Erythroblast (primary cell): ENCODE measurements at regions not wholly inside any gene's neighbourhood (a gene's known extent, or its start where the extent isn't known, plus 50 kb on each side); places are given as distances from the start of the nearest gene placed in this dataset.
"Not testable (repeated sequence)": the region's sequence is repeated elsewhere in the genome, so short reads cannot be mapped to it uniquely, and the experiment has no call there.

Experiments used
- DNase-seq, 2 experiments: peaks; one replicate each; lab custom pipeline; 2025; lab: John Stamatoyannopoulos, UW
- GATA1 ChIP-seq: IDR thresholded peaks from 2 replicates; pipeline ENCODE4 v1.6.1; 2011; ENCODE audit warnings: low read depth, mild to moderate bottlenecking, control low read depth, low read length, moderate library complexity
- POLR2A ChIP-seq: IDR thresholded peaks from 2 replicates; pipeline ENCODE4 v1.6.1; 2011; ENCODE audit warnings: mild to moderate bottlenecking, low read length

DNA sequence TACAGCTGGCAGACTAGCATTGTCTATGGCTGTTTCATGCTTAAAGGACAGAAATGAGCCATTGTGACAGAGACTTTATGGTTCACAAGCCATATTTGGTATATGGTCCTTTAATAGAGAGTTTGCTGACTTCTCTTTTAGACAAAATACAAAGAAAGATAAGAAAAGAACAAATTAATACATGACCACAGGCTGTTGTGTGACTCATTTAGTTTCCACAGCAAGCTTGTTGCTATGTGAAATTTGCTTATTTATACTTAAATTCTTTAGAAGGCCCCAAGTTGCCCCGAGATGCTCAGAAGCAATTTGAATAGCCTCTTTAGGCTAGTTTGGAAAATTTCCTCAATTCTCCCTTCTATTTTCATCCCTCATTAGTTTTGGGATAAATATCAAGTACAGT is 315.3 kb upstream of the RPS23 start:
- no peak for TF ChIP-seq POLR2A
- TF ChIP-seq GATA1, result no peak
- no peak for DNase-seq

DNA sequence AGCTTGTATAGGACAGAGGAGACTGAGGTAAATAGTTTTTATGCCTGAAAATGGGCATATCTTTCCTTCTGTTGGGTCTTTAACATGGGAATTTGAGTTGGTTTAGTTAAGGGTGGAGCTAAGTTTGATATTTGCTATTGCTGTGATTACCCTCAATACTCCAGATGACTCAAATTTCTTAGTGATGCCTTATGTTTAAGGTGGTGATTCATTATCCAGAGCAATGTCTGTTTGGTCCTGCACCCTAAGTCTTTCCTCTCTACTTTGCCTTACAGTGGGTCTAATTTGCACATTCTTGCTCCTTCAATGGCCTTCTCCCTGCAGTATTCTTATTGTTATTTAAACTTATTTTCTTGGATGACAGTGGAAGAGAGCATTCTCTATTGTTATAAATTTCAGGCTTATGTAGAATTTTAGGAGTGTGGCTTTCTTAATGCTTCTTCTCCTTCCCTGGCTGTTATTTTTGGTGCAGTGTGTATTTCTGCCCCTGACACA is 312.9 kb upstream of the RPS23 start:
- DNase-seq, result no peak
- no peak for TF ChIP-seq GATA1
- TF ChIP-seq POLR2A, result no peak

DNA sequence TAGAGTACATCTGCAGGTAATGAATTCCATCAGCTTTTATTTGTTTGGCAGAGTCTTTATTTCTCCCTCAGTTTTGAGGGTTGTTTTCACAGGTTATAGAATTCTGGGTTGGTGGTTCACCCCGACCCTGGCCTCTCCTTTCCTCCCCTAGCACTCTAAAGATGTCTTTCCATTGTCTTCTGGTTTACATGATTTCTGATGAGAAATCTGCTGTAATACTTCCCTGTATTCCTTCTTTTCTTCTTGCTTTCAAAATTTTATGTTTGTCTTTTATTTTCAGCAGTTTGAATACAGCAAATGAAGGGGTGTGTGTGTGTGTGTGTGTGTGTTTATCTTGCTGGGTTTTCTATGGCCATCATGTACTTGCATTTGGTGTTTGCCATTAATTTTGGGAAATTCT is 312.0 kb upstream of the RPS23 start:
- TF ChIP-seq GATA1 (no peak), POLR2A (no peak)
- DNase-seq, result no peak

DNA sequence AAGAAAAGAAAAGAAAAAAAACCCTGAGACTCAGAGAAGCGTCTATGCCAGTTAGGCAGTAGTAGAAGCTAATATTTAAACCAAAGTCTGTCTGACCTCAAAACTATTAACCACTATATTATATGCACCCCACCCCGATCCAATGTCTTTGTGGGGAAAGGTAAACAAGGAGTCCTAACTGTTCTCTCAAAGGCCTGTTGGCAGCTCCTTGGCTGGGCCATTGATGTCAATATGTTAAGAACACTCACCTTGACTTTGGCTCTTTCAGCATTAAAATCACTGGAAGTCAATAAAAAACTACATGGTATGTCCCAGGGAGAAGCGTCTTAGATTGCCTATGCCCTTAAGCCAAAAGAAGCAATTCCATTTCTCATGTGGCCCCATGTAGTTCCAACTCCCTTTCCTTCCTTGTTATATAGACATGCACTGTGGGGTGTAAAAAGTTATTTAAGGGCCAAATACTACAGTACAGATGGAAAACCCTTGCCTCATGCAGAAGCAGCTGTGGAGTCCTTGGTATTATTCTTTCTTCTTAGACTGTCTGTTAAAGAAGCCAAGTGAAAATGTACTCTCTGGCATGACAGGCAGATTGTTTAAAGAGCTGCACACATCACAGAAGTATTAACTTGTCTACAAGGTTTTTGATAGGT is 308.6 kb upstream of the RPS23 start:
- DNase-seq, result no peak

DNA sequence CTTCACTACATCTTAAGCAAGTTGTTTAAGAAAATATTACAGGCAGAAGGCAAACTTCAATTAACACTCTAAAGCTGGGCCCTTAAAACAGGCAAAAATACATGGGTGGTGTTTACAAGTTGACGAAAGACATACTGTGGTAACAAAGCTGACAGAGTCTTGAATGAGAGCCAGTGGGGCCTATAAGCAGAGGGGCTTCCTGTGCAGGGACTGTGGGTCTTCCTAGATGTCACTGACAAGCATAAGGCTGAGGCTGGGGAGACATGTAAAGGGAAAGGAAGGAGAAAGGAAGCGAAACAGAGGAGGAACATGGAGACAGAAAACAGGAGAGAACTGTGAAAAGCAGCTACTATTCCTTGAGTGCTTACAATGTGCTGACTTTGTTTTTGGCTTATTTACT is 308.0 kb upstream of the RPS23 start:
- TF ChIP-seq POLR2A (no peak), GATA1 (no peak)
- no peak for DNase-seq

More for the DNA sequence above, 308.6 kb upstream of the RPS23 start:
- TF ChIP-seq GATA1 (no peak), POLR2A (no peak)

DNA sequence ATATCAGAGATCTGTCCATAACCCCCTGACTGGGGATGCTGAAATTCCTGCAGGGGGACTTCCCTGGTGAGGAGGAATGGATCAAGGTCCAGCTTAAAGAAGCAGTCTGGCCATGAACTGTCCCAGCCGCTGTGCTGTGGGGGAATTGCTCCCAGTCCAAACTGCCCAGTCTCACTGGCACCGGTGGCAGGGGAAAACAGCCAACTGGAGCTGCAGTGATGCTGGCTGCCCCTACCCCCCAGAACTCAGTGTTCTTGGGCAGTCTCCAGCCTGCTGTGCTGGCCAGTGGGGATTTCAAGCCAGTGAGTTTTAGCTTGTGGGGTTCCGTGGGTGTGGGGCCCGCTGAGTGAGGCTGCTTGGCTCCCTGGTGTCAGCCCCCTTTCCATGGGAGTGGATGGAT is 306.5 kb upstream of the RPS23 start:
- no peak for DNase-seq
- TF ChIP-seq POLR2A, result no peak

DNA sequence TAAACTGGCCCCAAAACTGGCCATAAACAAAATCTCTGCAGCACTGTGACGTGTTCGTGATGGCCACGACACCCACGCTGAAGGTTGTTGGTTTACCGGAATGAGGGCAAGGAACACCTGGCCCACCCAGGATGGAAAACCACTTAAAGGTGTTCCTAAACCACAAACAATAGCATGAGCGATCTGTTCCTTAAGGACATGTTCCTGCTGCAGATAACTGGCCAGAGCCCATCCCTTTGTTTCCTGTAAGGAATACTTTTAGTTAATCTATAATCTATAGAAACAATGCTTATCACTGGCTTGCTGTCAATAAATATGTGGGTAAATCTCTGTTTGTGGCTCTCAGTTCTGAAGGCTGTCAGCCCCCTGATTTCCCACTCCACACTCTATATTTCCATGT is 305.2 kb upstream of the RPS23 start:
- DNase-seq, result not testable (repeated sequence)

DNA sequence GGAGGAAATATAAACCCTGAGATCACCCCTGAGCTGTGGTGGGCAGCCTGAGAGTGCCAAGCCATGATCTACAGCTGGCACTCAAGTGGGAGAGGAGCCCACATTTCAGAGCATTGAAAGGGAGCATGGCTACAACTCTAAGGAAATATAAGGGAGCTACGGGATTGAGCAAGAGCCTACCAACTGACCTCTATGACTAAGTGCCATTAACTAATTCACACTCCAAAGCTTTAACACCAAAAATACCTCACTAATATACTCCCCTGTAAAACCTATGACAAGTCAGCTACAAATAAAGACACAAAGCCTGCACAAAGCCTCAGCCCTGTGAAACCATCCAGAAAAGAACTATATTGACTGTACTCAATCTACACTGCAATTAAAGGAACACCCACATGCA is 286.8 kb upstream of the RPS23 start:
- no peak for DNase-seq
- TF ChIP-seq GATA1 (no peak), POLR2A (no peak)

DNA sequence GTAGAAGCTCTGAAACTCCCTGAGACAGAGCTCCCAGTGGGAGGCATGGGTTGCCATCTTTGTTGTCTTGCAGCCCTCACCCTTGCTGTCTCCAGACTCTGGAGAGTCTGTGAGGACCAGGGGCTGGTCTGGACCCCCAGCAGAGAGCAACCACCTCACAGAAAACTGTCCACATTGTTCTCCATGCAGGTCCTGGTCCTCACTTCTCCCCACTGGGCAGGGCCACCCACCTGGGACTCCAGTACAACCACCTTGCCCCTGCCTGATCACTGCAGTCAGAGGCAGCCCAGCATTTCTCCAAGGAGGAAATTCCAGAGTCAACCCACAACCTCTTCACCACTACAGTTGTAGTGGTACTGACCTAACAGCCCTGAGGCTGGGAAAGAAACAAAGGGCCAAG is 285.6 kb upstream of the RPS23 start:
- TF ChIP-seq POLR2A (no peak), GATA1 (no peak)
- DNase-seq, result no peak

DNA sequence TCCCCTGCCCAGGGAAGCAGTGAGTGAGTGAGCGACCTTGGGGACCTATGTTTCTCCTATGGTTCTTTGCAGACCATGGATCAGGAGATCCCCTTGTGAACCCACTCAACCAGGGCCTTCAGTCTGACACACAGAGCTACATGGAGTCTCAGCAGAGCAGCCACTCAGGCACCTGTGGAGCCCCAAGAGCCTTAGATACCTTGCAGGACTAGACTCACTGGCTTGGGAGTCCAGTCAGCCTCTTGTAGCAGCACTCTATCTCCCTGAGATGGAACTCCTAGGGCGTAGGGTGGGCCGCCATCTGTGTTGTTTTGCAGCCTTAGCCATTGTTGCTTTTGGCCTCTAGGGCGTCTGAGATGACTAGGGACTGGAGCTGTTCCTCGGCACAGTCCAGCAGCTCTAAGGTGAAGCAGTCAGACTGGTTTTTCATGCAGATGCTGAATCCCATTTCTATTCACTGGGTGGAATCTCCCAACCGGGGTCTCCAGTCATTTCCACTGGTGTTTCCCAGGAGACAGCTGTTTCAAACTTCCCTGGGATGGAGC is 284.6 kb upstream of the RPS23 start:
- no peak for DNase-seq
- TF ChIP-seq GATA1, result no peak

DNA sequence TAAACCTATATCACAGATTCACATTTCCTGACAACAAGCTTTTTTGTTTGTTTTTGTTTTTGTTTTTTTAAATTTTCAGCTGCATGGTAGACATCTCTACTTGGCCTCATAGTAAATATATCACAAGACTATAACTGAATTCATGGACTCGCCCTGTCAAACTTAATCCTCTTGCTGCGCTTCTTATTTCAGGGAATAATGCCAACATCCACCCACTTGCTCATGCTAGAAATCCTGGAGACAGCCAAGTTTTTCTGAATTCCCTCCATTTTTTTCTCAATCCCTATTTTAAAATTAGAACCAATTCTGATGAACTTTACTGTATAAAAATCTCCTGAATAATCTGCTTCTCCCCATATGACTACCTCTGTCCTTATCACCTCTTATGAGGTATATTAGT is 283.6 kb upstream of the RPS23 start:
- DNase-seq, result no peak

DNA sequence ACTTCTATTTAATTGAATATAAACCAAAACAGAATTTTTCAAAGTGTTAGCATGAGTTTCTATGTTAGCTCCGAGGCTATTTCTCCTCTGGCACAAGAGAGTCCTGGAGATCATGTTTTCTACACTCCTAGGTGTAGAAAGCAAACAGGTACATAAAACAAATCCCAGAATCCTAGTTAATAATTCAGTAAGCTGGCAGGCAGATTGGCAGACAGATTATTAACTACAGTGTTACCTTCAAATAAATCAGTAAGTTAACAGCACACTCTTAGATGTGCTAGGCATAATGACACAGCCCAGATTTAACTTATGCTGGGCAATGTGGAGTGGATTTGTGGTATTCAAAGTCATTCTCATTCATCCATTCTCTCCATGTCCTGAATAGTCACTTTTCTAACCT is 282.8 kb upstream of the RPS23 start:
- DNase-seq, result no peak
- TF ChIP-seq GATA1 (no peak), POLR2A (no peak)

More for the DNA sequence above, 283.6 kb upstream of the RPS23 start:
- no peak for TF ChIP-seq GATA1
- TF ChIP-seq POLR2A, result no peak

DNA sequence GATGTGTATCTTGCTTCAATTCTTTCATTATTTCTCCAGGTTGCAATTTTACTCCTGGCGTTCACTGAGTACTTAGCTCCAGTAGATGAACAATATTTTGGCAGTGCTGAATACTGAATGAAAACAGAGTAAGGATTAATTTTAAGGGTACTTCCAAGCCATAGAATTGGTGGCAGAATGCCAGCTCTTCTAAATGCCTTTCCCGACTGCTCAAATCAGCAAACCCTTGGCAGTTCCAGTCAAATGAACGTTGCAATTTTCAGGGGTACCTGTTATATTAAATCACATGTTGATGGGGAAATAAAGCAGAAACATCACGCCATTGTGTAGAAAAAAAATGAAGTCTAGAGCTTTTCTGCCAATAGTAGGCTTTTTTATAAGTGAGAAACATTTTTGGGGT is 282.4 kb upstream of the RPS23 start:
- TF ChIP-seq GATA1, result no peak
- no peak for TF ChIP-seq POLR2A
- no peak for DNase-seq

DNA sequence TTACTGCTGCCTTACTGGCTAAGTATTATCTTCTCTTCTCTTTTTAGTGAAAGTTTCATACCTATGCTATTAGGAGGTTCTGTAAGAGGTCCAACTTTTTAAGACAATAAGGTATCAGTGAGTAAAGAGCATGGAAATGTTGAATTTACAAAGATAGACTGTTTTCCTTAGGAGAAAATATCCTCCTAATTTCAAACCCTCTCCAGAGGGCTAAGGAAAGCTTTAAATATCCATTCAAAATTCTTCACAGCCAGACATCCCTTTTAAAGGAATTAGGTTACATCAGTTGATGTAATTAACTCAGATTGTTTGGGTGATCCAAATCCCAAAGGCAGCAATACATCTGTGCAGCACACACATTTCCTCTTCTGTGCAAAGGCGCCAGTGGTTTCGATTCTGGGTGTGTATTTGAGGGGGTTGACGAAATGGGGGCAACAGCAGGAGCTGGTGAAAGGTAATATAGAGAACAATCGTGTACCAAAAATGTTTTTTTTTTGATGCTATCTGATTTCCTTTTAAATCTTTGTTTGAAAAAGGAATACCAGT is 273.8 kb upstream of the RPS23 start:
- no peak for TF ChIP-seq POLR2A
- TF ChIP-seq GATA1, result no peak
- no peak for DNase-seq

DNA sequence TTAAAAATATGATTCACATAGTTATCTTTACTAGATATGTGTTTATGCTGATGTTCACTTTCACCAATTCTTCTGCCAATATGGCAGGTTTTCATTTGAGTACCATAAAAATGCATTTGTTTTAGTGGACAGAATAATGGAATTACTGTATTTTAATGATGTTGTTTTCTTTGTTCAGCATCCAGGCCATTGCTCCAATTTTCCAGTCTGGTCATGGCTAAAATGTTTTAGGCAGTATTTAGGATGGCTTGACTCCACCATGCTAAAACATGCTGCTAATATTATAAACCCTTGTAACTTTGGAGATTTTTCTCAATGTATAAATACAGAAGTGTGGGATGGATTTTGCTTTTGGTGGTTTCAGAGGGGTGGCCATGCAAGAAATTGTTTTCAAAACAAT is 273.0 kb upstream of the RPS23 start:
- TF ChIP-seq POLR2A, result no peak
- TF ChIP-seq GATA1, result no peak
- DNase-seq, result no peak
